ENCODE measurements at regions not wholly inside any gene's neighbourhood (a gene's known extent, or its start where the extent isn't known, plus 50 kb on each side); places are given as distances from the start of the nearest gene placed in this dataset.

GRCh38 chr1:14365301-14365988 is 233.0 kb upstream of the KAZN start:
- Mint-ChIP-seq H3K36me3 (ENCODE audit: low read depth) (no peaks in the 10 kb centered on the region), H3K4me3 (no peak overlapping the region), H3K27ac (no peak overlapping the region), H3K27me3 (ENCODE audit: low read depth) (no peaks in the 10 kb centered on the region), H3K9me3 (no peaks in the 10 kb centered on the region), H3K4me1 (ENCODE audit: low read depth) (no peaks in the 10 kb centered on the region)

- no peak overlapping the region for H3K4me3 Mint-ChIP-seq
- no peak overlapping the region for H3K27ac Mint-ChIP-seq
- H3K9me3 Mint-ChIP-seq, result no peaks in the 10 kb centered on the region
- no peaks in the 10 kb centered on the region for H3K36me3 Mint-ChIP-seq (ENCODE audit: low read depth)
- H3K4me1 Mint-ChIP-seq (ENCODE audit: low read depth), result no peaks in the 10 kb centered on the region
- no peaks in the 10 kb centered on the region for H3K27me3 Mint-ChIP-seq (ENCODE audit: low read depth)
Observed at GRCh38 chr1:14366091-14367018, 232.1 kb upstream of the KAZN start.

GRCh38 chr1:14367451-14367850 is 231.0 kb upstream of the KAZN start:
- Mint-ChIP-seq H3K4me1 (ENCODE audit: low read depth) (no peaks in the 10 kb centered on the region), H3K27me3 (ENCODE audit: low read depth) (no peaks in the 10 kb centered on the region), H3K4me3 (no peak overlapping the region), H3K9me3 (no peaks in the 10 kb centered on the region), H3K36me3 (ENCODE audit: low read depth) (no peaks in the 10 kb centered on the region), H3K27ac (no peak overlapping the region)

DNA sequence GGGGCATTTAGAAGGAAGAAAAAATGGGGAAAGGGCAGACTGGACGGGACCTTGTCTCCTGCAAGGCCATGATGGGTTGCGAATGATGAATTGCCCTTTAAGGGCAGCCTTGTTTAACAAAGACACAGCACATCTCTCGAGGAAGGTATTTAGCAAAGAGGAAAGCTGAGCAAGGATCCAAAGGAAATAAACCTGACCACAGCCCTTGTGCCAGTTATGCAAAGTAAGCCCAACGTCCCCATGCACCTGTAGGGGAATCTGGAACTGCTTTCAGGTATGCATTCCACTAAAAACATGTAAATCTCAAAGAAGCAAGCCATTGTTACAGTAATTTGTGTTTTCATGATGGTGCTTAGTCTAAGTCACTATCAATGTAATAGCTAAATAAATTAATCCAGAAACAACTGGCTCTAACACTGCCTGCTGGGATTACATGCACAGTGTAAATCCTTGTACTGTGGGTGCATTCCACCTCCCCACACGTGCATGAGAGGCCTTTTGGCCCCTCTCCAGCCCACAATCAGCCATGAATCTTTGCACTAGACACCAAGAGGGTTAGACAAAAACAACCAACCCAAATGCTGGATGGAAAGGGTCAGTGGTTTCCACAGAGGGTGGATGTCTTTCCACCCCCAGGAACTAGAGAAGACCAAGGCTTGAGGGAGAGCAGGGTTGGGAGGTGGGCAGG is 228.8 kb upstream of the KAZN start:
- no peaks in the 10 kb centered on the region for H3K36me3 Mint-ChIP-seq (ENCODE audit: low read depth)
- no peaks in the 10 kb centered on the region for H3K27me3 Mint-ChIP-seq (ENCODE audit: low read depth)
- no peaks in the 10 kb centered on the region for H3K9me3 Mint-ChIP-seq
- H3K4me1 Mint-ChIP-seq (ENCODE audit: low read depth), result no peaks in the 10 kb centered on the region
- H3K27ac Mint-ChIP-seq, result no peak overlapping the region
- no peak overlapping the region for H3K4me3 Mint-ChIP-seq

DNA sequence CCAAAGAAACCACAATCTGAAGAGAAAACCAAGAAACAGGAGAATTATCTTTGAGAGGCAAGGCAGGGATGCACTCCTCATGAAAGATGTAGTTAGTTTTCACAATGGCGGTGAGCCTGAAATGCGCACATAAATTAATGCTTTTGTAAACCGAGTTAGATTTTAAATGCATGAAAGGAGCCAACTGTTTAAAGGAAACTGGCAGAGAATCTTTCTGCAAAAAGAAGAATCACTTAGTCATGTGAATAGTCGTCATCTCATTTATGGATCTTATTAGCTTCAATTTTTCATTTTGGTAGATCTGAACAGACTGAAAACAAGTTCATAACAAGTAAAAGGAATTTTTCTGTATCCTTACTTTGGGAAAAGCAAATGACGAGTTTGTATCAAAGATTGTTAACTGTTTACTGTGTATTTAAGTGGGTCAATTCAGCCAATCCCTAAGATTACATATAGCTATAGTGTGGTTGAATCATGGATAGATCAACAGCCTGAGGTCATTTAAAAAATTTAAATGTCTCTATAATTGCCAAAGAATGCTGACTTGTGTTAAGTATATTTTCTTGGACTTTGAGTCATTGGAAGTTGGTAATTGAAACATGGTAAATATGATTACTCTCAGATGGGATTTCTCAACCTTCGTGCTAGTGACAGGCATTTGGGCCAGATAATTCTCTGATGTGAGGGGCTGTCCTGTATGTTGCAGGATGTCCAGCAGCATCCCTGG is 226.6 kb upstream of the KAZN start:
- no peaks in the 10 kb centered on the region for H3K36me3 Mint-ChIP-seq (ENCODE audit: low read depth)
- H3K27ac Mint-ChIP-seq, result no peak overlapping the region
- H3K4me1 Mint-ChIP-seq (ENCODE audit: low read depth), result no peaks in the 10 kb centered on the region
- no peaks in the 10 kb centered on the region for H3K27me3 Mint-ChIP-seq (ENCODE audit: low read depth)
- H3K9me3 Mint-ChIP-seq, result no peaks in the 10 kb centered on the region
- no peak overlapping the region for H3K4me3 Mint-ChIP-seq

GRCh38 chr1:14372526-14372925 is 226.0 kb upstream of the KAZN start:
- no peak overlapping the region for H3K4me3 Mint-ChIP-seq
- H3K27ac Mint-ChIP-seq, result no peak overlapping the region
- no peaks in the 10 kb centered on the region for H3K27me3 Mint-ChIP-seq (ENCODE audit: low read depth)
- H3K4me1 Mint-ChIP-seq (ENCODE audit: low read depth), result no peaks in the 10 kb centered on the region
- no peaks in the 10 kb centered on the region for H3K9me3 Mint-ChIP-seq
- H3K36me3 Mint-ChIP-seq (ENCODE audit: low read depth), result no peaks in the 10 kb centered on the region

GRCh38 chr1:14373081-14373758 is 225.3 kb upstream of the KAZN start:
- Mint-ChIP-seq H3K36me3 (ENCODE audit: low read depth) (no peaks in the 10 kb centered on the region), H3K9me3 (no peaks in the 10 kb centered on the region), H3K27me3 (ENCODE audit: low read depth) (no peaks in the 10 kb centered on the region), H3K27ac (no peak overlapping the region), H3K4me3 (no peak overlapping the region), H3K4me1 (ENCODE audit: low read depth) (no peaks in the 10 kb centered on the region)

DNA sequence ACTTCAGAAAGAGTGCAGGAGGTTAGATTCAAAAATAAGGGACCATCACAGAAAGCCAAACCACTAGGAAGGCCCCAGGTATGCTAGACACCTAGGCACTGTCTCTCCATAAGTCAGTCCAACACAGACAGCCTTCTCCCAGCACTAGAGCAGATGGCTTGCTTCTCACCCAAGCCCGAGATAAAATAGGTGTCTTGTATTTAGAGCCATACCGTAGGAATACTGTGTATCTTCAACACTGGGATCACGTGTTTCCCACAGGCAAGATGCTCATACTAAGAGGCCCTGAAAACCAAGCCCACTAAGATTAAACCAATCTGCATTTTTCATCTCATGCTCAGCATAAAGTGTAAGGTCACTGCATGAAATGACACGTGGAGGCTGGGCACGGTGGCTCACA is 223.3 kb upstream of the KAZN start:
- Mint-ChIP-seq H3K9me3 (peaks cover 11% of the 10 kb centered on the region), H3K27me3 (ENCODE audit: low read depth) (no peaks in the 10 kb centered on the region), H3K36me3 (ENCODE audit: low read depth) (no peaks in the 10 kb centered on the region), H3K4me3 (no peak overlapping the region), H3K4me1 (ENCODE audit: low read depth) (no peaks in the 10 kb centered on the region), H3K27ac (no peak overlapping the region)

GRCh38 chr1:14377386-14377785 is 221.1 kb upstream of the KAZN start:
- Mint-ChIP-seq H3K27me3 (ENCODE audit: low read depth) (no peaks in the 10 kb centered on the region), H3K9me3 (peaks cover 28% of the 10 kb centered on the region), H3K36me3 (ENCODE audit: low read depth) (no peaks in the 10 kb centered on the region), H3K4me1 (ENCODE audit: low read depth) (no peaks in the 10 kb centered on the region), H3K4me3 (no peak overlapping the region), H3K27ac (no peak overlapping the region)

- Mint-ChIP-seq H3K4me3 (no peak overlapping the region), H3K4me1 (ENCODE audit: low read depth) (no peaks in the 10 kb centered on the region), H3K27me3 (ENCODE audit: low read depth) (no peaks in the 10 kb centered on the region), H3K9me3 (peaks cover 31% of the 10 kb centered on the region), H3K27ac (no peak overlapping the region), H3K36me3 (ENCODE audit: low read depth) (no peaks in the 10 kb centered on the region)
Observed at GRCh38 chr1:14380408-14380807, 218.1 kb upstream of the KAZN start.

- Mint-ChIP-seq H3K36me3 (ENCODE audit: low read depth) (no peaks in the 10 kb centered on the region), H3K9me3 (no peaks in the 10 kb centered on the region), H3K27ac (no peak overlapping the region), H3K4me1 (ENCODE audit: low read depth) (no peaks in the 10 kb centered on the region), H3K4me3 (no peak overlapping the region), H3K27me3 (ENCODE audit: low read depth) (no peaks in the 10 kb centered on the region)
Observed at GRCh38 chr1:14390816-14391215, 207.7 kb upstream of the KAZN start.

DNA sequence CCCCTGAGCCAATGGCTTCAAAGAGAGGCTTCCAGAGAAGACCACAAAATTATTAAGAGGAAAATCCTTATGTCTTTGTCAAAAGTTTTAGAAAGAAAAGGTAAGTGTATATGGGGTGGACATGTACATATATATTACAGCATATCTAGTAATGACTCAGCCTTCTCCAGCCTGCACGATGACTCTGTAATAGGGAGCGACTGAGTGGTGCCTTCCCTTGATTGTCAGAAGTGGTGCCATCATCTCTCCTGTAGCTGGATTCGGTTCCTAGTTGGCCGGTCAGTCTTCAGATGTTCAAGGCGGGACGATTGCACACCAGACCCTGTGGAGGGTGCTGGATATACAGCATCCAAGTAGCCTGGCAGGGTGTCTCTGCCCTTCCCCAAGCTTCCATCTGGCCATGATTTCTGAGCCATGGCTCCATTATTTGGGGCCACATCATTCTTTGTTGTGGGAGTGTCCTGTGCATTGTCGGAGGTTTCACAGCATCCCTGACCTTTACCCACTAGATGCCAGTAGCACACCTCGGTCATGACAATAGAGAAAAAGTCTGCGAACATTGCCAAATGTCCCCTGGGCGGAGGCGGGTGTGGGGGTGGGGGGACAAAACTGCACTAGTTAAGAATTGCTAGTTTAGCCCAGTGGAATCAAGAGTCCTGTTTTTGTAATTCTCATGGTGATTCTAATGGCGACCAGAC is 206.2 kb upstream of the KAZN start:
- no peaks in the 10 kb centered on the region for H3K27me3 Mint-ChIP-seq (ENCODE audit: low read depth)
- no peaks in the 10 kb centered on the region for H3K36me3 Mint-ChIP-seq (ENCODE audit: low read depth)
- H3K27ac Mint-ChIP-seq, result no peak overlapping the region
- no peaks in the 10 kb centered on the region for H3K4me1 Mint-ChIP-seq (ENCODE audit: low read depth)
- H3K4me3 Mint-ChIP-seq, result no peak overlapping the region
- H3K9me3 Mint-ChIP-seq, result no peaks in the 10 kb centered on the region

DNA sequence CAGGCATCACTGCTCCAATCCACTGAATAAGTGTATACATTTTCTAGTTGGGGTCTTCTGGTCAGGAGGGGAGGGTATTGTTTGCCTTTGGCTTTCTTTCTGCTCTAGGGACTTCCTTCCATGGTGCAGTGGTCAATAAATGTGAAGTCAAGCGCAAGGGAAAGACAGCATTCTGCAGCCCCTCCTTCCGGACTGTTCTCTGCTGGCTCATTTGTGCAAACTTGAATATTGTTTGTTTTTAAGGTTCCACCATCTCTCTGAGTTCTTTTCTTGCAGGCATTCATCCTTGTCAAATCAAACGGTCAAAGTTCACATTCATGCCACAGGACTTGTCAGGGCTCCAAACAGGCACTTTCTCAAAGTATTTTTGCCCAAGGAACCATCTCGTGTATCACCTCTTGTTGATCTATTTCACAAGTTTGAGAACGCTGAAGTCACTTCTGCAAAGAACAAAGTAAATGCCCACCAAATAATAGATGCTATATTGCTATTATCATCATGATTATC is 205.6 kb upstream of the KAZN start:
- H3K4me3 Mint-ChIP-seq, result no peak overlapping the region
- H3K27me3 Mint-ChIP-seq (ENCODE audit: low read depth), result no peaks in the 10 kb centered on the region
- H3K36me3 Mint-ChIP-seq (ENCODE audit: low read depth), result no peaks in the 10 kb centered on the region
- no peaks in the 10 kb centered on the region for H3K4me1 Mint-ChIP-seq (ENCODE audit: low read depth)
- H3K9me3 Mint-ChIP-seq, result no peaks in the 10 kb centered on the region
- no peak overlapping the region for H3K27ac Mint-ChIP-seq
